H1 (cell line): ENCODE measurements at regions not wholly inside any gene's neighbourhood (a gene's known extent, or its start where the extent isn't known, plus 50 kb on each side); places are given as distances from the start of the nearest gene placed in this dataset.

Source experiments
- CTCF ChIA-PET: fragments of 300-600 bp; sonication (Branson Sonifier 250); formaldehyde crosslinking; loops from one replicate; lab custom pipeline; 2021; ENCODE audit not compliant: partially characterized antibody; lab: Charles Lee
- POLR2A ChIA-PET: fragments of 300-600 bp; sonication (Branson Sonifier 250); formaldehyde crosslinking; loops from one replicate; lab custom pipeline; 2021; ENCODE audit warnings: inconsistent platforms; ENCODE audit not compliant: partially characterized antibody; lab: Charles Lee
- DNase-seq, 2 experiments: peaks; one replicate each; pipeline versions ENCODE4 v3.0.0 to v3.0.0-alpha.2; 2010 to 2022; ENCODE audit warnings: low spot score in 2 of 2, low read depth in 1 of 2, mixed read lengths in 1 of 2
- FAIRE-seq: peaks from 2 replicates; lab custom pipeline; 2011; peaks lifted over from hg19 to GRCh38; lab: Jason Lieb, UNC
- H2AFZ ChIP-seq: 2 replicates; pipeline ENCODE4 v1.8.1; 2012; ENCODE audit warnings: low read length, inconsistent platforms
- H2AK5ac ChIP-seq: 2 replicates; pipeline ENCODE4 v1.6.1; 2013; ENCODE audit warnings: low read depth, low read length
- H2BK120ac ChIP-seq: replicated peaks from 2 replicates; pipeline ENCODE3; 2013; ENCODE audit warnings: low read depth, low read length, inconsistent platforms
- H2BK12ac ChIP-seq: 2 replicates; pipeline ENCODE4 v1.6.1; 2013; ENCODE audit warnings: low read depth, low read length
- H2BK15ac ChIP-seq: 2 replicates; pipeline ENCODE4 v1.6.1; 2013; ENCODE audit warnings: low read length
- H2BK20ac ChIP-seq: 2 replicates; pipeline ENCODE4 v1.6.1; 2013; ENCODE audit warnings: low read length
- H2BK5ac ChIP-seq: 2 replicates; pipeline ENCODE4 v1.6.1; 2013; ENCODE audit warnings: low read depth, low read length
- H3K14ac ChIP-seq: 2 replicates; pipeline ENCODE4 v1.6.1; 2013; ENCODE audit warnings: inconsistent platforms; ENCODE audit not compliant: insufficient read length
- H3K18ac ChIP-seq: 2 replicates; pipeline ENCODE4 v1.6.1; 2013; ENCODE audit warnings: low read length; ENCODE audit errors: extremely low read depth
- H3K23ac ChIP-seq: 2 replicates; pipeline ENCODE4 v1.6.1; 2013; ENCODE audit warnings: inconsistent platforms; ENCODE audit not compliant: insufficient read length
- H3K23me2 ChIP-seq: 2 replicates; pipeline ENCODE4 v1.6.1; 2013; ENCODE audit warnings: low read depth, low read length
- H3K27ac ChIP-seq: 2 replicates; pipeline ENCODE4 v1.6.1; 2011; ENCODE audit warnings: low read depth, low read length, inconsistent platforms
- H3K27me3 ChIP-seq, 4 experiments: replicated peaks in 1 of 4; 1 replicate in 1 of 4; 2 replicates in 3 of 4; pipeline versions ENCODE4 v1.6.1 to v1.8.1; 2011 to 2013; ENCODE audit warnings: low read length in 3 of 4, mild to moderate bottlenecking in 3 of 4, inconsistent platforms in 2 of 4, mixed read lengths in 2 of 4, moderate library complexity in 1 of 4; ENCODE audit not compliant: control insufficient read depth in 3 of 4, insufficient read depth in 3 of 4; ENCODE audit errors: extremely low read depth in 1 of 4
- H3K36me3 ChIP-seq, 4 experiments: 2 replicates each; pipeline versions ENCODE4 v1.6.1 to v1.8.1; 2011 to 2013; ENCODE audit warnings: mild to moderate bottlenecking in 4 of 4, low read length in 3 of 4, moderate library complexity in 2 of 4, control low read depth in 1 of 4, inconsistent platforms in 1 of 4; ENCODE audit not compliant: insufficient read depth in 4 of 4, control insufficient read depth in 2 of 4
- H3K4ac ChIP-seq: replicated peaks from 2 replicates; pipeline ENCODE3; 2013; ENCODE audit warnings: low read length, low read depth, mixed read lengths, inconsistent platforms; ENCODE audit not compliant: insufficient read length
- H3K4me1 ChIP-seq, 4 experiments: replicated peaks in 1 of 4; 1 replicate in 1 of 4; 2 replicates in 3 of 4; pipeline versions ENCODE4 v1.6.1 to v1.8.1; 2011 to 2013; ENCODE audit warnings: low read length in 3 of 4, inconsistent platforms in 2 of 4, mixed read lengths in 1 of 4; ENCODE audit not compliant: insufficient read depth in 4 of 4, control insufficient read depth in 3 of 4
- H3K4me2 ChIP-seq, 2 experiments: 2 replicates each; pipeline versions ENCODE4 v1.6.1 to v1.8.1; 2011 to 2013; ENCODE audit warnings: low read depth in 2 of 2, low read length in 2 of 2, control low read depth in 1 of 2, inconsistent platforms in 1 of 2, mild to moderate bottlenecking in 1 of 2; ENCODE audit not compliant: insufficient read depth in 1 of 2
- H3K4me3 ChIP-seq, 4 experiments: fragments of 200-600, 300-600 bp in 1 of 4; sonication (generic), shearing (Covaris generic), sonication (Bioruptor Twin) in 1 of 4; 2 replicates each; pipeline versions ENCODE4 v1.5.1 to v1.8.1; 2011 to 2016; ENCODE audit warnings: low read length in 4 of 4, low read depth in 3 of 4, control low read depth in 2 of 4, inconsistent platforms in 2 of 4, mild to moderate bottlenecking in 2 of 4, mixed read lengths in 1 of 4, moderate library complexity in 1 of 4; ENCODE audit not compliant: insufficient read depth in 2 of 4; ENCODE audit errors: extremely low read depth in 1 of 4
- H3K56ac ChIP-seq: replicated peaks from 2 replicates; pipeline ENCODE3; 2013; ENCODE audit warnings: low read depth, mild to moderate bottlenecking, mixed read lengths, low read length, inconsistent platforms; ENCODE audit not compliant: insufficient read length
- H3K79me1 ChIP-seq: 2 replicates; pipeline ENCODE4 v1.6.1; 2013; ENCODE audit warnings: low read depth, low read length, control low read depth
- H3K79me2 ChIP-seq, 2 experiments: 2 replicates each; pipeline versions ENCODE4 v1.6.1 to v1.8.1; 2012 to 2013; ENCODE audit warnings: low read length in 2 of 2, mild to moderate bottlenecking in 2 of 2, inconsistent platforms in 1 of 2; ENCODE audit not compliant: insufficient read depth in 2 of 2, control insufficient read depth in 1 of 2
- H3K9ac ChIP-seq, 4 experiments: replicated peaks in 1 of 4; 1 replicate in 1 of 4; 2 replicates in 3 of 4; pipeline versions ENCODE4 v1.6.1 to v1.8.1; 2011 to 2013; ENCODE audit warnings: low read depth in 3 of 4, low read length in 3 of 4, control low read depth in 2 of 4, mild to moderate bottlenecking in 2 of 4, moderate library complexity in 2 of 4, inconsistent platforms in 1 of 4; ENCODE audit errors: extremely low read depth in 1 of 4
- H3K9me3 ChIP-seq, 2 experiments: 2 replicates each; pipeline versions ENCODE4 v1.6.1 to v1.8.1; 2012 to 2013; ENCODE audit warnings: mild to moderate bottlenecking in 2 of 2, moderate library complexity in 2 of 2, control low read depth in 1 of 2, inconsistent platforms in 1 of 2, low read depth in 1 of 2, low read length in 1 of 2, mixed read lengths in 1 of 2; ENCODE audit not compliant: insufficient read depth in 2 of 2
- H4K20me1 ChIP-seq, 2 experiments: replicated peaks in 1 of 2; 2 replicates each; pipeline versions ENCODE3 to v1.8.1; 2011 to 2013; ENCODE audit warnings: inconsistent platforms in 2 of 2, low read length in 2 of 2, mild to moderate bottlenecking in 1 of 2; ENCODE audit not compliant: insufficient read depth in 2 of 2, control insufficient read depth in 1 of 2
- H4K5ac ChIP-seq: 2 replicates; pipeline ENCODE4 v1.6.1; 2013; ENCODE audit warnings: low read length, low read depth, mixed read lengths, inconsistent platforms; ENCODE audit not compliant: insufficient read length
- H4K8ac ChIP-seq: 2 replicates; pipeline ENCODE4 v1.8.0; 2013; ENCODE audit warnings: mild to moderate bottlenecking, moderate library complexity, low read length, inconsistent platforms; ENCODE audit not compliant: insufficient read depth; ENCODE audit errors: extremely low read depth
- H4K91ac ChIP-seq: replicated peaks from 2 replicates; pipeline ENCODE3; 2013; ENCODE audit warnings: low read length, mixed read lengths, inconsistent platforms; ENCODE audit not compliant: insufficient read length
- BRCA1 ChIP-seq: IDR thresholded peaks from 2 replicates; pipeline ENCODE4 v1.6.1; 2012; ENCODE audit warnings: low read depth, low read length, improper control_type of control experiment
- CHD1 ChIP-seq: IDR thresholded peaks from 2 replicates; pipeline ENCODE4 v1.6.1; 2012; ENCODE audit warnings: low read depth, low read length, improper control_type of control experiment
- FOSL1 ChIP-seq: IDR thresholded peaks from 2 replicates; pipeline ENCODE4 v1.6.1; 2011; ENCODE audit warnings: mild to moderate bottlenecking, low read depth, low read length, moderate library complexity; ENCODE audit not compliant: insufficient read depth
- JUN ChIP-seq: IDR thresholded peaks from 2 replicates; pipeline ENCODE4 v1.6.1; 2011; ENCODE audit warnings: low read depth, mild to moderate bottlenecking, improper control_type of control experiment, low read length
- KDM1A ChIP-seq: fragments of 200-600, 300-600 bp; sonication (generic); IDR thresholded peaks from 2 replicates; pipeline ENCODE4 v1.7.1; 2016; ENCODE audit warnings: mild to moderate bottlenecking, low read length, borderline replicate concordance
- KDM5A ChIP-seq: fragments of 200-600 bp; IDR thresholded peaks from 2 replicates; pipeline ENCODE4 v1.7.1; 2012; ENCODE audit warnings: mild to moderate bottlenecking, low read length, inconsistent platforms, mixed read lengths
- MAX ChIP-seq: IDR thresholded peaks from 2 replicates; pipeline ENCODE4 v1.6.1; 2012; ENCODE audit warnings: inconsistent platforms
- RFX5 ChIP-seq: IDR thresholded peaks from 2 replicates; pipeline ENCODE4 v1.6.1; 2011; ENCODE audit warnings: low read depth, low read length, improper control_type of control experiment, borderline replicate concordance
- SAP30 ChIP-seq: fragments of 300-600 bp; sonication (generic); IDR thresholded peaks from 2 replicates; pipeline ENCODE4 v1.7.1; 2012; ENCODE audit warnings: low read length, moderate library complexity, mild to moderate bottlenecking, inconsistent platforms; ENCODE audit not compliant: insufficient read depth, insufficient replicate concordance
- SRF ChIP-seq: IDR thresholded peaks from 2 replicates; pipeline ENCODE4 v1.6.1; 2011; ENCODE audit warnings: mild to moderate bottlenecking, low read depth, low read length, moderate library complexity
- TAF7 ChIP-seq: optimal IDR thresholded peaks from 2 replicates; pipeline ENCODE3; 2011; ENCODE audit warnings: low read depth, mild to moderate bottlenecking, inconsistent platforms, low read length, moderate library complexity, borderline replicate concordance
- TCF12 ChIP-seq: IDR thresholded peaks from 2 replicates; pipeline ENCODE4 v1.6.1; 2011; ENCODE audit warnings: low read depth, mild to moderate bottlenecking, low read length
- ZNF274 ChIP-seq: IDR thresholded peaks from 2 replicates; pipeline ENCODE4 v1.7.0; 2012; ENCODE audit warnings: low read length, borderline replicate concordance; ENCODE audit errors: extremely low read depth
- WGBS, 2 experiments: shearing (Covaris generic) in 1 of 2; methylation state at CpG; one replicate each; pipeline versions ENCODE4 v1.1.6 to v1.1.7; 2013 to 2015; ENCODE audit warnings: low lambda C conversion rate in 2 of 2, mixed read lengths in 2 of 2, inconsistent platforms in 1 of 2, low coverage in 1 of 2, missing lambda C conversion rate in 1 of 2; ENCODE audit not compliant: insufficient replicate concordance in 2 of 2, insufficient coverage in 1 of 2, insufficient read length in 1 of 2; ENCODE audit errors: extremely low coverage in 1 of 2, missing lambda C conversion rate in 1 of 2; 5-methylcytosine and 5-hydroxymethylcytosine counted together

GRCh38 chrX:145682518-145683298 lies 134.9 kb upstream of the SLITRK2 start:
- Histone ChIP-seq H2AFZ (no peak overlapping the region), H2BK5ac (no peak overlapping the region), H3K18ac (no peak overlapping the region), H3K36me3 (no peaks in the 10 kb centered on the region), H2BK12ac (no peak overlapping the region), H3K4me1 (no peaks in the 10 kb centered on the region), H3K4ac (no peak overlapping the region), H4K20me1 (no peaks in the 10 kb centered on the region), H4K91ac (no peak overlapping the region), H3K79me2 (no peaks in the 10 kb centered on the region), H3K27me3 (no peaks in the 10 kb centered on the region), H3K14ac (no peak overlapping the region), H2BK20ac (no peak overlapping the region), H4K8ac (no peak overlapping the region), H3K4me3 (no peak overlapping the region), H3K56ac (no peak overlapping the region), H3K9ac (no peak overlapping the region), H3K23ac (no peak overlapping the region), H2AK5ac (no peak overlapping the region), H4K5ac (no peak overlapping the region), H3K27ac (no peak overlapping the region), H3K23me2 (no peaks in the 10 kb centered on the region), H3K79me1 (no peaks in the 10 kb centered on the region), H2BK15ac (no peak overlapping the region), H3K9me3 (no peaks in the 10 kb centered on the region), H2BK120ac (no peak overlapping the region), H3K4me2 (no peak overlapping the region)
- TF ChIP-seq CHD1 (no peak), FOSL1 (no peak), TAF7 (no peak), KDM5A (no peak), BRCA1 (no peak), RFX5 (no peak), SRF (no peak), MAX (no peak), KDM1A (no peak), SAP30 (no peak), JUN (no peak), ZNF274 (no peak), TCF12 (no peak)
- FAIRE-seq (no peak), DNase-seq (no peak)
- POLR2A ChIA-PET = no interaction called here
- WGBS, 2 experiments = 92% methylated on average over 7 of the region's 9 CpGs; no CpG with 5 or more reads in 1 of the 2 experiments
- CTCF ChIA-PET = no interaction called here
